ENCODE measurements at regions not wholly inside any gene's neighbourhood (a gene's known extent, or its start where the extent isn't known, plus 50 kb on each side); places are given as distances from the start of the nearest gene placed in this dataset.
"Not testable (repeated sequence)": the region's sequence is repeated elsewhere in the genome, so short reads cannot be mapped to it uniquely, and the experiment has no call there.

DNA sequence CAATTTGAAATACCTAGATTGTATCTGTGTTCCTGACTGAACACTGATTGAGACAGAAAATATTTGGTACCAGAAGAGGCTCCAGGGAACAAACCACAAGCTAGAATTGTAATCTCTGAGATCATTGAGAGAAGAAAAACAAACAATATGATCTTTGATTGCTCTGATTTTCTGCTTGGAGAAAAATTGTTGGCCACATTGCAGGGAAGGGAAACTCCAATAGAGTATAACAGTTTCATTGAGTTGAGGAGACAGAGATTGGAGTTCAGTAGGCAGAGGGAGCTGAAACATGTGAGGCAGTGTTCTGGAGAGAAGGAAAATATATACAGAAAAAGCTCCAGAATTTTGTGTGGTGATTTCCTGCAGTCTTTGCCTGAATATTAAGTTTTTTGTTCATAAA lies 158.2 kb downstream of the C4orf33 start:
- no peak for DNase-seq (ENCODE audit: low read depth)

DNA sequence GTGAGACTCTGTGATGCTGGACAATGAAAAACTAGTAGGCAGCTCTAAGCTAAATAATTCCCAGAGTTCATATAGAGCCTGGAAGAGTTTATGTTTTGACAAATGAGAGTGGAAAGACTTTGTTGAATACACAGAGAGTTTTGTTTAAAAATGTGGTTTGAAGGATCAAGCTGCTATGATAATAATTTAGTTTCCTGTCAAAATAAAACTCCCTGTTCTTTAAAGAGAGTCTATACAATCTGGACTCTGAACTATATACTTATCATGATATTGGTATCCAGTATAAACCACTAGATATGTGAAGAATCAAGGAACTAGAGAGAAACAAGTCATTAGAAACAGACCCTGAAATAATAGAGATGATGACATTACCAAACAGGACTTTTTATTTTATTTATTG lies 158.6 kb downstream of the C4orf33 start:
- DNase-seq (ENCODE audit: low read depth): no peak

DNA sequence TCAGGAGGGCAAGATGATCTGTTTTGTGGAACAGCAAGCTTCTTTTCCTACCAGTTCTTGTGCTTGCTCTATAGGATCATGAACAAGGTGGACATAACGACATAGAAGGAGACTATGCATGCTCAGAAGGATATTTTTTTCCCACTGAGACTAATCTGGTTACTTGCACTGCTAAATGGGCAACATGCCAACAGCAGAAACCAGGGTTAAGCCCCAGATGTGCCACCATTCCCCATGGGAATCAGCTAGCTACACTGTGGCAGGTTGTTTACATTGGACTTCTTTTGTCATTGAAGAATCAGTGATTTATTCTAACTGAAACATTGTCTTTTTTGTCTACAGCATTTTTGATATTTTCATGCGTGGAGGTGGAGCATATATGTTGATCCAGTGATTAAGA lies 165.6 kb downstream of the C4orf33 start:
- no peak for DNase-seq (ENCODE audit: low read depth)

DNA sequence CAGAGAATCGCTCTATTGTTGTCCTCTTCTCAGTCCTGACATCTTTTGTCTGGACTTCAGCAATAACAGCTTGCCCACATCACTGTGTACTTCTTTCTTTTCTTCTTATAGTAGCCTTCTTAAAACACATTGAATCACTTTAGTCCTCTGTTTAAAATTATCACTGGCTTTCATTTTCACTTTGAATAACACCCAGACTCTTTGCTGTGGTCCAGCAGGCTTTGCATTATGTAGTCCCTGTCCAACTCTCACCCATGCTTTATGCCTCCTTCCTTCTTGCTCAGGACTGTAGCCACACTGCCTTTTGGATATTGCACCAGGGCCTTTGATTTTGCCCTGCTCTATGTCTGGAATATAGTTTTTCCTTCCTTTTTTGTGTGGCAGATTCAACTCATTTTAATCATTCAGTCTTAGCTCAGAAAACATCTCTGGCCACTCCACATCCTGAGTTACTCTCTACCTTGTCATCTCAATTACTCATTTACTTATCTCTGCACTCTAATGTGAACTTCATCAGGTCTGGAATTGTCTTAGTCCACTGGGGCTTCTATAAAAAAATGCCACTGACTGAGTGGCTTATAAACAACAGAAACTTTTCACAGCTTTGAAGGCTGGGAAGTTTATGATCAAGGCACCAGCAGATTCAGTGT lies 168.2 kb downstream of the C4orf33 start:
- no peak for DNase-seq (ENCODE audit: low read depth)

DNA sequence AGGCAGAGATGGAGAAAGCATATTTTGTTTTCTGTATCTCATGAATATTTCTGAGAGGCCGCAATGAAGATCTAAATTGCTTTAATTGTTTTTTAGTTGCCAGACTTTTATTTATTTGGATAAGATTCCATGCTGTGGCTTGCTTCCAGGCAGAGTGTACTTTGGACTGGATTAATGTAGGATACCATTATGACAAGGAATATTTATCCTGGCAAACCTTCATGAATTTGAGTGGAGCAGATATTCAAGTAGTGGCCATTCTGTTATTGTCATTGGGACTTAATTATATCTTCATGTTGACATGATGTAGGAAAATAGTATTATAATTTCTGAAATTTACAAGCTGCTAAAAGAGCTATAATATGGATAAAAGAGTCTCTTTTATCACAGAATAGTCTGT lies 182.9 kb downstream of the C4orf33 start:
- DNase-seq (ENCODE audit: low read depth): no peak

DNA sequence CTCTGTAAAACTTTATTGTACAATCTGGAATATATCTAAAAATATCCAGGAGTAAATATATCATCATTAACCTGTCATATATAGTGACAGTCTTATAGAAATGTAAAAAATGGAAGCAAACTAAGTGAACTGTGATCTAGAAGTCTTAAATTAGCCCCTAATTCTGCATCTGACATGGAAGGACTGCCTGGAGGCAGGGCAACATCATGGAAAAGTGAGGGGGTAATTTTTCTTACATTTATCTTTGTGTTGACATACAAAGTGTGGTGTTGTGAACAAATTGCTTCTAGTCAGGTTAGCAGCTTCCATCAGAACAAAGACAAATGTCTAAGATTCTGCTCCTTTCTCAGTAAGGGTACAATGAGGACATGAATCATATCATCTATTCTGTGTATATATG lies 186.3 kb downstream of the C4orf33 start:
- DNase-seq (ENCODE audit: low read depth): no peak

DNA sequence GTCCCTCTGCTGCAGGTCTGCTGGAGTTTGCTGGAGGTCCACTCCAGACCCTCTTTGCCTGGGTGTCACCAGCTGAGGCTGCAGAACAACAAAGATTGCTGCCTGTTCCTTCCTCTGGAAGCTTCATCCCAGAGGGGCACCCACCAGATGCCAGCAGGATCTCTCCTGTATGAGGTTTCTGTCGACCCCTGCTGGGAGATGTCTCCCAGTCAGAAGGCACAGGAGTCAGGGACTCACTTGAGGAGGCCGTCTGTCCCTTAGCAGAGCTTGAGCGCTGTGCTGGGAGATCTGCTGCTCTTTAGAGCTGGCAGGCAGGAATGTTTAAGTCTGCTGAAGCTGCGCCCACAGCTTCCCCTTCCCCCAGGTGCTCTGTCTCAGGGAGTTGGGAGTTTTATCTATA lies 196.2 kb downstream of the C4orf33 start:
- DNase-seq (ENCODE audit: low read depth): not testable (repeated sequence)

DNA sequence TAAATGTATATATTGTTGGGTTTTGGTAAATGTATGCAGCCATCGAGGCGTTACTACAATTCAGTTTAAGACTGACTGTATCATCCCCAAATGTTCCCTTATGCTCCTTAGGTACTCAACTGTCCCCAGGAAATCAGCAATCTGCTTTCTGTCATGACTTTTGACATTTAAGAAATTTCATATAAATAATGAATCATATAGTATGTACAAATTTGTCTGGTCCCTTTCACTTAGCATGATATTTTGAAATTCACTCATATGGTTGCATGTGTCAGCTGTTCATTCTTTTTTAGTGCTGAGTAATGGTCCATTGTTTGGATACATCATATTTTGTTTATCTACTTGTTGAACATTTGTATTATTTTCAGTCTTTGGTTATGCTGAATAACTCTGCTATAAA lies 218.8 kb downstream of the C4orf33 start:
- DNase-seq (ENCODE audit: low read depth): no peak

DNA sequence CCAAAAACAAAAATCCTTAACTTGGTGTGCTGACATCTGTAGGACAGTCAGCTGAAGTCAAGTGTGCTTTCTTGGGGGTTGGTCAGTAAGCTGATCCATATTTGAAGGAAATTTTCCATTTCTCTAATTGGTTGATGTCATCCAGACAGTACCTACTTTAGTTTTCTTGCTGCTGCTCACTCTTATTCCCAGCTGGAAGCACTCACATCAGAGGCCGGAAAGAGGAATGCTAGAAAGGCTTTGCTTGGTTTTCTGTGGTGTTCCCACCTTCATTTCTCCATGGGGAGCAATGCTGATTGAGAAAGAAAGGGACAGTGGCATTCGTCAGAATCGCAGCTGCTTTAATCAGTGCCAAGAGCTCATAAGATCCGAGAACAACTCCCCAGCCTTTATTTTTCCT lies 227.0 kb downstream of the C4orf33 start:
- no peak for DNase-seq (ENCODE audit: low read depth)

DNA sequence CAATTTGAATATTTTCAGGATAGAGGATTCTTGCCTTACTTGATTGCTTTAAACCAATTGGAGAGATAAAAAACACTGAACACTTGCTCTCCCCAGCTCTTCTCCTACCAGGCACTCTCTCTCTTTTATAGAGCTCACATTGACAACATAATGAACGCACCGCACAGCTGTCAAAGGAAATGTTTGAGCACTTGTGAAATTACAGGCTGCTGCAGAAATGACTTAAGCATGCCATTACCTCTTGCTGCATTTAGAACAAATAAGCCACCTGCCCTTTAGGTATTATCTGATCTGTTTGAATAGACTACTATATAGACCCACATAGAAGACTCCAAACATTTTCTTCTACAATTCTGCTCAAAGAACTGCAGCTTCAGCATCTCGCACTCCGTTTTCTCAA lies 227.7 kb downstream of the C4orf33 start:
- DNase-seq (ENCODE audit: low read depth): no peak

DNA sequence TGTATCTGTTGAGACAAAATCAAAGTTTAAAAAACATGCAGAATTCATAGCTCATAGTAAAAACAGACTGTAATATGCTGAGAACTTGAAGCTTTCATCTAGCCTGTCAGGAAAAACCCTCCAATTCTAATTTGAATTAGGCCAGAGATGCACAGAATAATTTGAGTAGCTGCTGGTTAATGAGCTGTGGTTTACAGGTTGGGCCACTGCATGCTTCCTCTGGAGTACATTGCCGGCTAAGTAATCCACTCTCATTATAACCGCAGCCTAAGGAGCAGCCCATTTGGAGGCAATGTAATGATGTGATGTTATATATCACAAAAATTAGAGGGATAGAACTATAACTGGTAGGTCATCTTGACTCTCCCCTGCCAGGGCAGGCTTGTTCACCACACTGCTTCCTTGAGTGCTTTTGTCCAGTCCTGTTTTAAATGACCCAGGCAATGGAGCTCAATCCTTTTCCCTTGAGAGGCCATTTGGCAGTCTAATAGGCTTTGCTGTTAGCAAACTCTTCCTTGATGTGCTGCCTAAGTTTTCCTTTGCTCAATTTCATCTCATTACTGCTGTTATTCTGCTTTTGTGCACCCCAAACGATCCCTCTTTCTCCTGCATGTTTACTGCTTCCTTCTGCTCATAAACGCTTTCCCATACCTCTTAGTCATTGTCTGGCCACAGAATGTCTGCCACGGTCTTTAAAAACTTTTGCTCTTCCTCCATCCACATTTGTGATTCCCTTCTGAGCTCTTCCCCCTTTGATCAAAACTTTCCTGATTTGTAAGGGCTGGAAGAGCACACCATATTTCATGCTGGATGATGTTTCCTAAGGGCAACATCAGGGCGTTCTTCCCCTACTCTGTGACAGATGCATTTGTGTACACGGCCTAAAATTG lies 230.9 kb downstream of the C4orf33 start:
- no peak for DNase-seq (ENCODE audit: low read depth)

DNA sequence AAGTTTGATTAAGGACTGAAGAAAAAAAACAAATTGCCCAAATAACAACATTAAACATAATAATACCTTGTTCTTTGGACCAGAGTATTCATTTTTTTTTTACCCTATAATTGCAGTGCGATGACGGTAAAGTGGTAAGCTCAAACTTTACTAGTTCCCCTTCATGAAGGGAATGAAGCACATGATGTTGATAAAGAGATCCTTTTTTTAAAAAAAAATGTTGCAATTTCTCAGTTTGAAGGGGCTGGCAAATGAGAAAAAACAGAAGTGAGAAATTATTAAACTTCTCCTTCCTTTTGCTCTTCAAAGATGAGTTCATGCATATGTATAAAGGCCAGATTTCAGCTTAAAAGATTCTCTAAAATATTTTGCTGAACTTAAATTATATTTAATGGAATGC lies 231.7 kb downstream of the C4orf33 start:
- no peak for DNase-seq (ENCODE audit: low read depth)

DNA sequence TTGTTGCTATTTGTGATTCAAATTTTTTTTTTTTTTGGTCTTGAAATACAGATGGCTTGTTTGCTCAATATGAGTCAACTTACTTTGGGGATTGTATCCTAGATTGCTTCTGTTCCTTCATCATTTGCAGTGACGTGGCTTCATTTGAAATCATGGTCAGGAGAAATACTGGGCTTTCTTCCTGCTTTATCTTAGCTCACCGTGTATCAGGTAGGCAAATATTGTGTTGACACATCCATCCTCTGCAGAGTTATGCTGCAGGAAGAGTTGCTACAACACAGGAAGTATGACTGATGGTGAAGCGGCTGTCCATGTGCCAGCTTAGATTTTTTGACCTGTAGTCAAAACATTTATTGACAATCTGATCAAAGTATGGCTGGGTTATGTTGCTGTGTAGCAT lies 232.2 kb downstream of the C4orf33 start:
- DNase-seq (ENCODE audit: low read depth): no peak

DNA sequence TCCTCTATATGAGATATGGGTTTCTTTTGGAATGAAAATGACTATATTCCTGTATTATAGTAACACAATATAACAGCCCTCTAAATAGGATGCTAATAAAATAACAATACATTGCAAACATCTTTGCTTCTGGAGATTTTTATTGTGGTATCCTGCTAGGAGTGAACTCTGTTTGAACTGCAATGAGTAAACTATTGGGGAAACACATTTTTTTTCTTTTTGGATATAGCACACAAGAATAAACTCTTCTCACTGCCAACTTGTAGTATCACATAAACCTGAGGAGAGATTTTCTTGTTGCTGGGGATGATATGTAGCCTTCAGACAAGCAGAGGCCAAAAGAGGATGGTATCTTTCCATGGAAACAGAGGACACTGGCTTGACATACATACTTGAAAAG lies 238.2 kb downstream of the C4orf33 start:
- DNase-seq (ENCODE audit: low read depth): no peak

DNA sequence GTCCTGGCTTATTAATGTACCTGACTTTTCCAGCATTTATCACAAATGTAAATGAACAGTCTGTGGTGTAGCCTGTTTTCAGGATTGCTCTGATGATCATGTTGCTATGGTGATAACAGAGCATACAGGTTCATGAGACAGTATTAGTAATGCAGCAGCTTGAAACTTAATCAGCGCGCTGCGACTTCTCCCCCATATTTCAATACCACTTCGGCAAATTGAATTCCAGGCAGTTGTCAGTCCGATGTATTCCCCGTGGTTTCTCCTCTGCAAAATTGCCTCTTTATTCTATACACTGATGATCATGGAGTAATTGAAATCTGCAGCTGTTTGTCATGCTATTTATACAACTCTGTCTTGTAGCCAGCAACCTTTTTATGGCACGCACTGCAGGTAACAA lies 239.3 kb downstream of the C4orf33 start:
- no peak for DNase-seq (ENCODE audit: low read depth)

DNA sequence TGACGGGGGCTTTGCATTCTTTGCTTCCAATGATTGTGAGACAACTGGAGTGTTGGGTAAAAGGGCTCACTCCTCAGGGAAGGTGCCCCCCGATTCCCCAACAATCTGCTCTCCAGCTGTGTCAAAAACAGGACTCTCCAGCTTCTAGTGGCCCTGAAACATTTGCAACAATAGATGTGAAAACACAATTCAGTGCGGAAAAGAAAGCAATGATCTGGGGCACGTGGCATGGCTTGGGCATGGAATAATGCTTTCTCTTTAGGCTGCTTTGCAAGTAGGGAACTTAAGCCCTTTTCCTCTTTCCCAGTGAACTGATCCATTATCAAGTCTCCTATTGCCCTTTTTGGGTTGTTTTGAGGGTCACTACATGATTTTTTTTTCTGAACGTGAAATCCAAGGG lies 239.9 kb downstream of the C4orf33 start:
- no peak for DNase-seq (ENCODE audit: low read depth)

DNA sequence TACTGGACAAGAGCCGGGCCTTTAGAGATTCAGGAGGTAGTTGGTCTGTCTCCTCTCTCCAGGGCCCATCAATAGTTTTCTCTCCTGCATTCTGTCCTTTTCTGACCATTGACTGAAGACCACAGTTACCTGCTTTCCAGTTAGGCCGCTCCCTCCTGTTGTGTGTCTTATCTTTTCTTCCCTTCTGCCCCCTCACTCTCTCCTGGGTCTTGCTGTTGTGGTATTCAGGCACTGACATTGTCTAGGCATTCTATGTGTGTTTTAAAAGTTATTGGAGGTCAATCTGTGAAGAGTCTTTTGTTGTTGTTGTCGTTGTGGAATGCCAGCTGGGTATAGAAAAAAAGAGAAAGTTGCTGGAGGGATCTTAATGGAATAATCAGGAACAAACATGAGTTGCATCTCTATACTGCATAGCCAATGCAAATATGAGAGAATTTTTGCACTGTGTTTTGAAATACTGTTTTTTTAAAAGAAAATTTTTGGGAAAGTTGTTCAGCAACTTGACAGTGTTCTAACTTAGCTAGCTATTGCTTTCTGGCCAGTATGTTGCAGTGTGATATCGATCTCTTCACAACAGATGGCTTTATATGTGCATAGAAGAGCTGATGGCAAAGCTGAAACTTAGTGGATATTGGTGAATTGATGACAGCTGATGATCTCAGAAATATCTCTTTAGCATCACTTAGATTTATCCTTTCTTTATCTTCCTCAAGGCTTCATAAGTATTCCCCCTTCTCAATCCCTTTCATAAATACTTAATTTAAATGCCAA lies 240.7 kb downstream of the C4orf33 start:
- DNase-seq (ENCODE audit: low read depth): no peak

DNA sequence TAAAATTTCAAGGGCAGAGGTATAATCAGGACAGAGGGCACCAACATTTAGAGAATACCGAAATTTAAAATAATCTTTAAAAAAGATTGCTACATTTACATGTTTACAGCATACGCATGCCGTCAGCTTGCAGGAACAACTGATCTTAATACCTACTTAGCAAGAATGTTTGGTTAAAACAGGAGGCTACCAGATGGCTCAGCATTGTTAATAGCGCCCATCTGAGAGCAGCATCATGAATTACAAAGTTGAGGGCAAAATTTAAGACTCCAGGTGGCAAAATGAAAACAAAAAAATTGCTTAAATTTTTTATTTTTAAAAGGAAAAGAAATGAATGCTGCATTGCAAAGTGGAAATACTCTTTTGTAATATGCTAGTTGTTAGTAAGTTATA lies 241.3 kb downstream of the C4orf33 start:
- DNase-seq (ENCODE audit: low read depth): no peak

DNA sequence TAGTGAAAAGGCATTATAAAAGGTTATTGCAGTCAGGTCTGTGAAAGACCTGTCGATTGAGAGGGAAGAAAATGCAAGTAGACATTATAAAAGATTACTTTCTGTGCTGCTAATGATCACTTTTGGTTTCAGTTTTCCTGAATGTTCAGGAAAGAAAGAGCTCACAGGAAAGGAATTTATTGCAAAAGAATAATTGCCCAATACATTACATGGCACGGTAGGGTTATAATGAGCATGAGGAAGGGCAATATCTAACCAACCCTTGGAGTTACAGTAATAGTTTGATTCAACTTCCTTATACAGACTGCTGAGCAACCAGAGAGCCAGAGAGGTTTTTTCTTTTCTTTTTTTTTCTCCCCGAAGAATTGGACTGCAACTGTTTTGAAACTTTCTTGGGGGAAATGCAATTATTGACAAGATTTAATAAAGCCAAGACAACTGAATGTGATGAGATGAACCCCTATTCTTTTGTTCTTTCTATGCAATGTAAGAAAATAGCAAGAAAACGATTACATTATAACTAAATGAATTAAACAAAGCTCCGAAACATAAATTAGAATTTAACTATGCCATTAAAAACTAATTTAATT lies 247.0 kb downstream of the C4orf33 start:
- DNase-seq (ENCODE audit: low read depth): peak; percentile 47

DNA sequence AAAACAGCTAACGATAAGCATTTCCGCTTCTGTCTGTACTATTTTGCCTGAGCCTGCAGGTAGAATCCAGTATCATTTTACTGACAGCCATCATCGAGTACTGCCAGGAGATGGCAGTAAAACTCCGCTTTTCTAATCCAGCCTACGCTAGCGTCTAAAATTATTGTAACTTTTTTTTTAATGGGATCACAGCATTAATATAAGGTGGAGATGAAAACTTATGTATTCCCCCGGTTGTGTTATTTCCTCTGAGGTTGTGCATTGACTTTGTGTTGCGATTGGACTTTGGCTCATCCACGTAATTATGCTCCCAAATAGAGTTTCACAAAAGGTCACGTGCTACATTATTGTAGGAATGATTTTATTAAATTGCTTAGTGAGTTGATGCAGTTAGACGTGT lies 248.1 kb downstream of the C4orf33 start:
- DNase-seq (ENCODE audit: low read depth): no peak

DNA sequence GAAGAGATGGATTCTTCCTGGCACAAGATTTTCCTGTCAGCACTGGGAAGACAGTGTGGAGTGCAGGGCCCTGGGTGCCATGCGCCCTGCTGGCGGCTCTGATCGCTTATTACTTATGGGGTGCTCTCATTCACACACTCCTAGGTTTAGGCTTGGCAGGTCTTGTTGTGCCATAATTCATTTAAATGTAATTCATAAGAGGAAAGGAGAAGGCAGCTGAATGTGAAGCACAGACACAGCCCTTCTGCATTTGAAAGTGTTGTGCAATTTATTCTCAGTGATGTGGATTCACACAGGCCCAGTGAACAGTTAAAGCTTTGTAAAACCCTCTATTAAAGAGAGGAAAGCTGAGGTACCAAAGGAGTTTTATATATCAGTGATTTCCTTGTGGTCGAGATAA lies 249.7 kb downstream of the C4orf33 start:
- DNase-seq (ENCODE audit: low read depth): no peak

DNA sequence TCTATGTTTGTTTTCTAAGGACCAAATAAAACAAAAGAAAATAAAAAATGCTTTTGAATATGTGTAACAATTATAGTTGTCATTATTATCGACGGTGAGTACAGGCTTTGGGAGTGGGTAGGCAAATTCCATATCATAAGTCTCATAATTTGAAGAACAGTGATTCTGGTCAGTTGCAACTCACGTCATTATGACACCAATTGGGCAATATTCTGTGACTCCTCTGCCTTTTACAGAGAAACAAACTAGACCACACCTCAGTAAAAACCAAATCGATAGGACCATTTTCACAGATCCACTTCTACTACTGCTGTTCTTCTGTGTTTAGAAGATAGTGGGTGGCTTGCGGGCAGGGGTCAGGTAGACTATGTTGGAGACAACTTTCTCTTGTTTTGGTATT lies 250.1 kb downstream of the C4orf33 start:
- DNase-seq (ENCODE audit: low read depth): no peak

DNA sequence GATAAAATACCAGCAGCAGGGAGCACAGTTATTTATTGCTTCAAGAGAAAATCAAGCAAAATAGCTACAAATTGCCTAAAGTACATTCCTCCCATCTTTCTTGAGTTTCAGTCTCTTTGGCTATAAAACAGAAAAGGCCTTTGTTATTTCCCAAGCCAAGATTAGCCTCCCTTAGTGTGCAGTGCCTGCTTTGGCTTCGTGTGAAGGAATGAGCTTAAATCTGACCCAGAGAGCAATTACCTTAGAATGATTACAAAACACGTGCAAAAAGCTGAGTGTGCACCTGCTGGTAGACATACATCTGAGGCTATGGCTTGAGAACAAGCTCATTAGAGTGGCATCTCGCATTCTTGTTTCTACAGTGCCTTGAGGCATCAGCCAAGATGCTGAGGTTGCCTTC lies 250.8 kb downstream of the C4orf33 start:
- no peak for DNase-seq (ENCODE audit: low read depth)

All from GM04504 (cell line).